ENCODE measurements at regions not wholly inside any gene's neighbourhood (a gene's known extent, or its start where the extent isn't known, plus 50 kb on each side); places are given as distances from the start of the nearest gene placed in this dataset.

- TF ChIP-seq CTCF (IDR thresholded peaks at IDR 0.05) (no peak), POLR2A (IDR thresholded peaks at IDR 0.05) (no peak)
These were observed 91.7 kb upstream of the ADRA2C start for GRCh38 chr4:3674479-3674851.

Measured in body of pancreas (tissue), 4 donors.